Muscle layer of duodenum (tissue), 2 donors: ENCODE measurements at regions not wholly inside any gene's neighbourhood (a gene's known extent, or its start where the extent isn't known, plus 50 kb on each side); places are given as distances from the start of the nearest gene placed in this dataset.

ENCODE experiments used
- H3K27ac ChIP-seq: one replicate; pipeline ENCODE4 v1.7.0; 2013; ENCODE audit warnings: mild to moderate bottlenecking, low read length
- H3K27me3 ChIP-seq: one replicate; pipeline ENCODE4 v1.7.0; 2013; ENCODE audit warnings: low read depth, mild to moderate bottlenecking, control low read depth, low read length
- H3K36me3 ChIP-seq, 2 donors: one replicate each; pipeline ENCODE4 v1.7.0; 2013; ENCODE audit warnings: low read length in 2 of 2, control low read depth in 1 of 2, mild to moderate bottlenecking in 1 of 2; ENCODE audit not compliant: insufficient read depth in 2 of 2, control insufficient read depth in 1 of 2
- H3K4me1 ChIP-seq, 2 donors: one replicate each; pipeline ENCODE4 v1.7.0; 2013; ENCODE audit warnings: low read length in 2 of 2, mild to moderate bottlenecking in 2 of 2, control low read depth in 1 of 2, moderate library complexity in 1 of 2; ENCODE audit not compliant: insufficient read depth in 2 of 2, control insufficient read depth in 1 of 2
- H3K4me3 ChIP-seq, 2 donors: one replicate each; pipeline ENCODE4 v1.7.0; 2013; ENCODE audit warnings: low read length in 2 of 2, low read depth in 1 of 2, mild to moderate bottlenecking in 1 of 2
- H3K9me3 ChIP-seq, 2 donors: one replicate each; pipeline ENCODE4 v1.7.0; 2013; ENCODE audit warnings: low read length in 2 of 2, control low read depth in 1 of 2, mild to moderate bottlenecking in 1 of 2; ENCODE audit not compliant: control insufficient read depth in 1 of 2
- donor health status: healthy.

- Histone ChIP-seq H3K9me3 (no peaks in the 10 kb centered on the region), H3K4me1 (no peaks in the 10 kb centered on the region), H3K27ac (no peak overlapping the region), H3K4me3 (no peak overlapping the region), H3K27me3 (peaks cover 3% of the 10 kb centered on the region), H3K36me3 (no peaks in the 10 kb centered on the region)
These were observed 153.5 kb upstream of the RPL38 start for GRCh38 chr17:74049967-74050458.

GRCh38 chr17:74051348-74051747, 152.1 kb upstream of the RPL38 start:
- H3K4me1 ChIP-seq, result no peaks in the 10 kb centered on the region
- no peak overlapping the region for H3K27ac ChIP-seq
- no peaks in the 10 kb centered on the region for H3K36me3 ChIP-seq
- no peaks in the 10 kb centered on the region for H3K9me3 ChIP-seq
- peaks cover 3% of the 10 kb centered on the region for H3K27me3 ChIP-seq
- H3K4me3 ChIP-seq, result no peak overlapping the region

GRCh38 chr17:74052993-74053711, 150.3 kb upstream of the RPL38 start:
- no peak overlapping the region for H3K4me3 ChIP-seq
- H3K4me1 ChIP-seq, result no peaks in the 10 kb centered on the region
- H3K27me3 ChIP-seq, result peaks cover 3% of the 10 kb centered on the region
- no peaks in the 10 kb centered on the region for H3K36me3 ChIP-seq
- no peaks in the 10 kb centered on the region for H3K9me3 ChIP-seq
- H3K27ac ChIP-seq, result no peak overlapping the region

DNA sequence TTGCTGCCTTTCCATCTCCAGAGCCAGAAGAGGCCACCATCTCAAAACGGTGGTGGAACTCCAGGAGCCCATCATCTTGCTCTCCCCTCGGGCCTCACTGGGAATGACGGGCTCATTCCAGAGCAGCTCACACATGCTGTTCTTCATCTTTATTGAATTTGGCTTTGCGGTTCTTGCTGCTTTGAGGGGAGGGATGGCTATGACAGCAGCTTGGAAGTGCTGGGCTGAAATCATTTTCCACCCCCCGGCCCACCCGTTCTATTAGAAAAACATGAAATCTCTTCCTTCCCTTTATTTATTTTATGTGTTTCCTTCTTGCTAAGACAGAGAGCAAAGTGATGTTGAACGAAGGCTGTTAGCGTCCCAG, 149.8 kb upstream of the RPL38 start:
- Histone ChIP-seq H3K4me3 (no peak overlapping the region), H3K27me3 (peaks cover 3% of the 10 kb centered on the region), H3K9me3 (no peaks in the 10 kb centered on the region), H3K27ac (no peak overlapping the region), H3K4me1 (no peaks in the 10 kb centered on the region), H3K36me3 (no peaks in the 10 kb centered on the region)

GRCh38 chr17:74054249-74054648, 149.2 kb upstream of the RPL38 start:
- H3K9me3 ChIP-seq, result no peaks in the 10 kb centered on the region
- no peaks in the 10 kb centered on the region for H3K36me3 ChIP-seq
- H3K27ac ChIP-seq, result no peak overlapping the region
- H3K27me3 ChIP-seq, result peaks cover 2% of the 10 kb centered on the region
- no peaks in the 10 kb centered on the region for H3K4me1 ChIP-seq
- H3K4me3 ChIP-seq, result no peak overlapping the region

GRCh38 chr17:74055508-74056160, 147.8 kb upstream of the RPL38 start:
- H3K4me3 ChIP-seq, result no peak overlapping the region

GRCh38 chr17:74059479-74060240, 143.8 kb upstream of the RPL38 start:
- Histone ChIP-seq H3K4me3 (no peak overlapping the region), H3K27ac (no peak overlapping the region), H3K36me3 (no peaks in the 10 kb centered on the region), H3K27me3 (peaks cover 9% of the 10 kb centered on the region), H3K9me3 (no peaks in the 10 kb centered on the region), H3K4me1 (no peaks in the 10 kb centered on the region)

More at GRCh38 chr17:74055508-74056160, 147.8 kb upstream of the RPL38 start:
- Histone ChIP-seq H3K4me1 (no peaks in the 10 kb centered on the region), H3K27me3 (peaks cover 3% of the 10 kb centered on the region), H3K36me3 (no peaks in the 10 kb centered on the region), H3K27ac (no peak overlapping the region), H3K9me3 (no peaks in the 10 kb centered on the region)

GRCh38 chr17:74061758-74062157, 141.7 kb upstream of the RPL38 start:
- Histone ChIP-seq H3K27me3 (peaks cover 9% of the 10 kb centered on the region), H3K4me3 (no peak overlapping the region), H3K27ac (no peak overlapping the region), H3K4me1 (no peaks in the 10 kb centered on the region), H3K9me3 (no peaks in the 10 kb centered on the region), H3K36me3 (no peaks in the 10 kb centered on the region)

GRCh38 chr17:74062234-74062633, 141.2 kb upstream of the RPL38 start:
- no peak overlapping the region for H3K4me3 ChIP-seq
- no peaks in the 10 kb centered on the region for H3K4me1 ChIP-seq
- peaks cover 9% of the 10 kb centered on the region for H3K27me3 ChIP-seq
- no peaks in the 10 kb centered on the region for H3K9me3 ChIP-seq
- no peaks in the 10 kb centered on the region for H3K36me3 ChIP-seq
- no peak overlapping the region for H3K27ac ChIP-seq

DNA sequence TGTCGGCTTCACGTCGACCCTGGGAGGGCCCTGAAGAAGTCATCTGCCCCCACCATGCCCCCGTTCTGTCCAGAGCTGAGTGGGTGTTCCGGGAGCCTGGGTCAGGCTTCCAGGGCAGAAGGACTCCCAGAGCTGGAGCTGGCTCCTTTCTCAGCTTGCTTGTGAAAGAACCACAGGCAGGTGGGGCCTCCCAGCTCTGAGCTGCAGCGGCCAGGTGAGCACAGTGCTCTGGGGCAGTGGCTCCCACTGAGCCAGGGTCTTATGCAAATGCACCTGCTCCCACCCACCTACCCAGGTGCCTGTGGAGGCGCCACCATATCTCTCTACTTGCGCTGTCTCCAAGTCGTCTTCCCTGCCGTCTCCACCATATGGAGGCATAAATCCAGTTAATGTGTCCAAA, 140.0 kb upstream of the RPL38 start:
- H3K4me1 ChIP-seq, result no peaks in the 10 kb centered on the region
- no peak overlapping the region for H3K27ac ChIP-seq
- H3K4me3 ChIP-seq, result no peak overlapping the region
- no peaks in the 10 kb centered on the region for H3K36me3 ChIP-seq
- H3K27me3 ChIP-seq, result peaks cover 9% of the 10 kb centered on the region
- H3K9me3 ChIP-seq, result no peaks in the 10 kb centered on the region

GRCh38 chr17:74070374-74070773, 133.1 kb upstream of the RPL38 start:
- H3K27me3 ChIP-seq, result no peaks in the 10 kb centered on the region
- H3K27ac ChIP-seq, result no peak overlapping the region
- peaks cover 8 to 25% of the 10 kb centered on the region in 2 donors for H3K9me3 ChIP-seq
- H3K36me3 ChIP-seq, result no peaks in the 10 kb centered on the region
- no peaks in the 10 kb centered on the region for H3K4me1 ChIP-seq
- no peak overlapping the region for H3K4me3 ChIP-seq
